HG03139 (cell line): ENCODE measurements at regions not wholly inside any gene's neighbourhood (a gene's known extent, or its start where the extent isn't known, plus 50 kb on each side); places are given as distances from the start of the nearest gene placed in this dataset.

Source experiments
- ATAC-seq: cut with Tn5 transposase; IDR thresholded peaks from one replicate; pipeline ENCODE4 v1.9.1; 2021; ENCODE audit not compliant: unreplicated experiment

DNA sequence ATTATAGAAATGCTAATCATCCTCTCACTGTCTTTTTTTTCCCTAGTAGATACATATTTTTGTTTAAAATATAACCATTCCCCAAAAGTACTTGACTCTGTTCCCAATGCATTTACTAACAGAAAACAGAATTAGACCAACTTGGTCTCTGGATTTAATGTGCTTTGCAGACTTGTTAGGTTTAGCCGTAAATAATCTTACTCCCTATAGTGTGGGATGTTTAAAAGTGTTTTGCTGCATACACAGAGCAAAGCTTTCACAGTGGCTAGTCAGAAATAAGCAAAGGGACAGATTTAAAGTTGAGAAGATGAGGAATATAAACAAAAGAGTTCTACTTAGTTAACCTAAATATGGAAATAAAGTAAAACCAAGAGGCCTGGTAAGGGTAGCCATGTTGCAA is 527.5 kb downstream of the HDGFL1 start:
- ATAC-seq = no peak

DNA sequence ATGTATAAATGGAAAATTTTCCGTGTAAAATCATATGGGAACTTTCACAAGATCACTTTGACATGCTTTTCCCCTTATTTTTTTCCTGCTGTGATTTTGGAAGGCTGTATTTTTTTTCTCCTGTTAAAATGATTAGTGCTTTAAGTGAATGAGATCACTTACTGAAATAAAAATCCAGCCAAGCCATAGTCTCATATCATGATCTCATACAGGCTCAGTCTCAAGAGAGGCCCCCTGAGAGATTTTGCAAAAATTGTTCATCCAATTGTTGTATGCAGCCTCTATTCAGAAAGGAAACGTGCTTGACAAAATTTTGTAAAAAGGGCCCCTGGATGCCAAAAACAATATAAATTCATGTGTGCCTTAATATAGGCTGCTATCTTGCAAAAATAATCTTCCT is 528.2 kb downstream of the HDGFL1 start:
- ATAC-seq = no peak

DNA sequence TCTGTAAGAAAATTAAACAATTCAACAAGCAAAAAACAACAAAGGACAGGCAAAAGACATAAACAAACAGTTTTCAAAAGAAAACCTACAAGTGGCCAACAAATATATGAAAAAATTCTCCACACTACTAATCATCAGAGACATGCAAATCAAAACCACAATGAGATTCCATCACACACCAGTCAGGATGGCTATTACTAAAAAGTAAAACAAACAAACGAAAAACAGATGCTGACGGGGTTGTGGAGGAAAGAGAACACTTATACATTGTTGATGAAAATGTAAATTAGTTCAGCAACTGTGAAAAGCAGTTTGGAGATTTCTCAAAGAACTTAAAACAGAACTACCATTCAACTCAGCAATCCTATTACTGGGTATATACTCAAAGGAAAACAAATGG is 537.6 kb downstream of the HDGFL1 start:
- ATAC-seq = no peak

DNA sequence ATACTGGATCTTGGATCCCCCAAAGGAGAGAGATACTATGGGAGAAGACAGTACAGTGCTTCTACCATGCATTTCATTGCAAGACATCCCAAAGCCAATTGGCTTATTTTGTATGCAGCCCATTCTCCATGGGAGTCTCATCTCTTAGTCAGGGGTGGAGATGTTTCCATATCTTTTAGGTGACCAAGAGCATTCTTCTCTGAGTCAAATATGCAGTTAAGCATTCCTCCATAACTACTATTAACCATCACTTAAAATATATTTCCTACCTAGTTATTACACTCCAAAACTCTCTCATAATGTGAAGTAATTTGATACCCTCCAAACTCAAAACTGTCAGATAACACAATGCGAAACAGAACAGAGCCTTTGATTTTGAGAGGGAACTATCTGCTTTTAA is 542.6 kb downstream of the HDGFL1 start:
- no peak for ATAC-seq

DNA sequence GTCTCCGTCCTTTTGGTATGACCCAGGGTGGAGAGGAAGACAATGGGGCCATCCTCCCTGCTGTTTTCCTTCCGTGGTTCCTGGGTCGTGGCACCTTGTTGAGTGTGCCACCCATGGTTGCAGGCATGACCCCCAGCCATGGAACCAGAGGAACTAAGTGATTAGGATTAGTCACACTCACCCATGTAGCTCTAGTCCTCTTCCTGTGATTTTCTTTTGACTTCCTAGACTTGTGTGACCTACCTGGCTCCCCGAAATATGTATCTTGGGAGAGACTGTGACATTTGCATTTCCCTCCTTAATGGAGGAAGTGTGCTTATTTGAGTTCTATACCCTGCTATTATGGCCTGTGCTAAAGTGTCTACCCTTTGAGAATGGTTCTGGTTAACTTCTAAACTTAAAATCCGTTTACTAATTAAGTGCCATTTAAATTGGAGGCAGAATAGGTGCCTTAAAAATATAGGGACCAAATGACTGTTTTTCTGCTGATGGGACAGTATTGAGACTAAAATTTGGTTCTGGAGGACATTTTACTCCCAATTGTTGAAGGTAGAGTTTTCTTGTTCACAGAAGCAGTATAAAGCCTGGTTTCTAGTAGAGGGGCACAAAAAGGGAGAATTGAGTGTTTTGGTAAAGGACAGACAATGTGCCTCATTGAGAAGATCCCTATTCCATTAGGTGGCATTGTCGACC is 545.6 kb downstream of the HDGFL1 start:
- ATAC-seq = no peak

DNA sequence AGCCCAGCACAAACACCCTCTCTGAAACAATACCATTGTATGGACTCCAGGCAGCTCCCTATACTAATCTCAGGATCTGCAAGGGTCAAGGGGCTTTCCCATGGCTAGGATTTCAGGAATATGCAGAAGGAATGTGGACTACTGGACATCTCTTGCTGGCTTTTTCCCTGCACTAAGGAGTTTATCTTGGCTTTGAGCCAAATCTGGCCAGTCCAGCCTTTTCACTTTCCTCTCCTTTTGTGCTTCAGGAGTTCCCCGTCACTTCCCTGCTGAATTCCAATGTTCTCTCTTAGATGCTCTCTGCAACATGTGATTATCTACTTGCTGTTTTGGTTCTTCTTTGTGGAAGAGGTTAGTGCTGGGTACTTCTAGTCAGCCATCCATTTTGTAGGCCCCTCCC is 568.2 kb downstream of the HDGFL1 start:
- no peak for ATAC-seq

DNA sequence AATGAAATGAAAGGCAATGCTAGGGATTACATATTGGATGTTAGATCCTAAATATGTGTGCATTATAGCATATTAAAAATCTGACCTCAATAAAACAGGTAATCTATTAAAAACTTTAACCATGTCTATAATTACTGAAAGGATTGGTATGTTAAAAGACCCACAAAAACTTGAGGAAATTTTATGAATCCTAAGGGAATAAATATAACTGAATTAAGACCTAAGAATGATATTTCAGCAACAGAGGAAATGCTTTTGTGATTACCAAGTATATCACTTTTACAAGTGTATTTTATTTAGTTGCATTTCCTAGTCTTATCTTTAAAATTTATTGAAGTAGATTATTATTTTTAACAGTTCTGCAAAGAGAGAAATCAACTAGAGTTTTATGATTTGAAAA is 571.5 kb downstream of the HDGFL1 start:
- ATAC-seq = no peak

DNA sequence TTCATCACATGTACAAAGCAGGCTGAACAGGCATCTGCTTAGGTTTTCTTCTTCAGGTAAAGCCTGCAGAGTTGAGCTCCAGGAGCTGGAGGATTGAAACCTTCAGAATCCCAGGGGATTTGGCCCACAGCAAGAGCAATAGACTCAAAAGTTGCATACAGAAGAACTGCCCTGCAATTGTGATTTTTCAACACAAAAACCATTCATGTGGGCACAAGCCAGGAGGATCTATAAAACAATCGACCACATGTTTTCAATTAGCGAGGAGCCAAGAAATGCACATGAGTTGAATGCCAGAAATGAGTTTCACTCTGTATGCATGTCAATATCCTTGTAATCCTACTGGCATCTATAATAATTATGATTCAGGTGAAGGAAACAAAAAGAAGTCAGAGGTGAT is 576.4 kb downstream of the HDGFL1 start:
- ATAC-seq = no peak

DNA sequence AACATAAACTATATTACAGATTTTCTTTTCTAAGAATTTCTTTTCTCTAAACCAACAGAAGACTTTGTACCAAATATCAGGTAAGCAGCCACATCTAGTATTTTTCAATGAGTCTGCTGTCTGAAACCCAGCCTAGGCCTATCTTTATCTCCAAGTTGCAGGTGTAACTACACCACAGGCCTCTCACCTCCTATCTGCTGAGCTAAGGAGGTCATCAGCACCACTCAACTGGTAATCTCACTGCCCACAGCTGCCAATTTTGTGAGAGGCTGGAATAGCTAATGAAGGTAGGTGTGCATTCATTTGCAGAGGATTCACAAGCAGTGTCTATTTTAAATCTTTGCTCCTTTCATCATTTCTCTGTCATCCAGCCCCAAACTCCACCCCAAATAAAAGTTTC is 584.8 kb downstream of the HDGFL1 start:
- ATAC-seq = no peak

DNA sequence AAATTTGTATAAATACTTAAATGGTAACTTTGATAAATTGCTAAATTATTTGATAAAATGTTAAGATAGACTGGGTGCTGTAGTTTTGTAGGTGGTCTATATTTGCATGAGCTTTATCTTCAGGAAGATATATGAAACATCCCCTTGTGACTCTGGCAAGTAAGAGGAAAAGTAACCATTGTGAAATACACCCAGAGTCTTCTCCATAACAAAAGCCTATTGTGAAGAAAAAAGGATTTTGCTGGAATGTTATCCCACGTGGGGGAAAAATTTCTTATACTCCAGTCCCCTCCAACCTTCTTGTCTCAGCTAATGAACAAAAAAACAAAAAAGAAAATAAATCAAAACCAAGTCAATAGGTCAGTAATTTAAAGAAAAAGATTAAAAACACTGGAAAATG is 600.7 kb downstream of the HDGFL1 start:
- ATAC-seq = no peak

DNA sequence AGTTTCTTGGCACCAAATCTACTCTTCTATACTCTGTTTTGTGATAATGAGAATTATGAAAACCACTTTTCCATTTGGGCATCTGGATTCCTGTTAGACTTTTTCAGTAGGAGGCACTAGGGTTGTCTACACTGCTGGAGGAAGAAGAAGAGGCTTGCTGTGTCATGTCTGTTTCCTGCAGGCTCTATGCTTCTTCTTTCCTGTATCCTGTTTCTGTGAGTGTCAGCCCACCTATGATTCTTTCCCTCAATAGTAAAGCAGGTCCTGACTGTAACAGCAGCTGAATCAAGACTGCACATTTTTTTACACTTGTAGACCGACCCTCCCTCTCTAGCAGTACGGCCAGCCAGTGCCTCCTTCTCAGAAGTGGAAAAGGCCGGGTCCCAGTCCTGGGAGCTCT is 603.9 kb downstream of the HDGFL1 start:
- no peak for ATAC-seq

DNA sequence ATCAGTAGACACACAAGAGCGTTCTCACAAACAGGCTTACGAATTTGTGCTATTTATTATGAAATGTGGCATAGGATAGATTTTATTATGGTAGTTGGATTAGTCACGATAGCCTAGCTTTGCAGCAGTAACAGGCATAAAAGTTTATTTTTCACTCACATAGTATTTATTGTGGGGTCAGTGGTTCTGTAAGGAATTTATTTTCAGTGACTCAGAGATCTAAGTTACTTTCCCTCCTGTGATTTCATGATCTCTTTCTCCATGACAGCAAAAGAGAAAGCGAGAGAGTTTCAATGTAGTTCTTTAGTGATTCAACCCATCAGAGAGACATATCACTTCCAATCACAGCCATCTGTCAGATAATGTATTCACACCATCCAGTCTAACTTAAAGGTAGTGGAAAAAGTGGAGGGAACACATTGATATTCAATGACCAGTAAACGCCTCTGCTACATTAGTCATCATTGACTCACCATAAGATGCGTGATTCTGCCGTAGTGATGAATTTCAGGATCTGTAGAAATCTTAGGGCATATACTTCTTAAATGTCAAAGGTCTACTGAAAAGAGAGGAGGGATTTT is 605.5 kb downstream of the HDGFL1 start:
- no peak for ATAC-seq

DNA sequence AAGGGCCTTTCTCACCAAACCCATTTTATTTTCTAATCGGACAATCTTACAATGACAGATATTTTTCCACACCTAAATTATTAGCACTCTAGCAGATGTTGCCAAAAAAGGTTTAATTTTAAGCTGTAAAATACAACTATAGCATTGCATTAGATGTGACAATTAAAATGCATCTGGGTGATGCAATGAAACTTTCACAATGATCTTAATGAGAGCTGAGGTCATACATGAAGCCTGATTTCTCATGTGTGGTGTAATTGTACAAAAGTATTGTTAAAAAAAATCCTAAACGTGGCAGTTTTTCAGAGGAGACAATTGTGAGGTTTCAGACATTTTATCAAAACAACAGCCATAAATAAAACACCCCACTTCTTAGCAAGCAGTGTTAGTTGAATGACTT is 606.0 kb downstream of the HDGFL1 start:
- ATAC-seq = no peak

DNA sequence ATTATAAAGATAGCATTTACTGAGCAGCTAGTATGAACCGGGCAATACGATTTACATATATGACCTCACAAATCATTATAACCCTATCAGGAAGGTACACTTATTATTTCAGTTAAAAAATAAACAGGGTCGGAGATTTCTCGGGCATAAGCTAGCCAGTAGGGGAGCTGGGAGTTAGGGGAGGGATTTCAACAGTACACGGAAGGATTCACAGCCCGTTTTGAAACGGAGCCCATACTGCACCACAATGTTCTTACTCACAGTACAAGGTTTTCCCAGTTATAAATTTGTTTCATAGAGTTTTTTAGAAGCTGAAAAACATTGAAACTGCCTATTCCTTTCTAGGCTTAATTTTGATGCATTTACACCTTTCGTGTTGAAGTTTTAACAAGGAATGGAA is 607.1 kb downstream of the HDGFL1 start:
- ATAC-seq = no peak

DNA sequence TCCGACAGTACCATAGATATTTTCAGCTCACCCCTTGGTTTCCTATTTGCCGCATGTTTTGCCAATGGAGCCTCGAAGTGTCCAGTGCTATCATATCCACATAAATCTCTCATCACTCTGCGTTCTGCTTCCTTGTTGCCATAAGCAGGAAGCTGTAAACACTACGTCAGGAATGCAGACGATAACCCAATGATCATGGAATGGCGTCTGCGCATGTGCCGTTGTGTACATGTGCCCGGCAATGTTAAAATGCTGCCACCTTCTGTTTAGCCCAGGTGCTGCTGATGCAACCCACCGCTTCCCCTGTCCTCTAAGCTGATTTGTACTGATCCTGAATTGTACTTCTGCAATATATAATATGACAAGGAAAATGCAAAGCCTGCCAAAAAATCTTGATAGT is 607.5 kb downstream of the HDGFL1 start:
- ATAC-seq = no peak

DNA sequence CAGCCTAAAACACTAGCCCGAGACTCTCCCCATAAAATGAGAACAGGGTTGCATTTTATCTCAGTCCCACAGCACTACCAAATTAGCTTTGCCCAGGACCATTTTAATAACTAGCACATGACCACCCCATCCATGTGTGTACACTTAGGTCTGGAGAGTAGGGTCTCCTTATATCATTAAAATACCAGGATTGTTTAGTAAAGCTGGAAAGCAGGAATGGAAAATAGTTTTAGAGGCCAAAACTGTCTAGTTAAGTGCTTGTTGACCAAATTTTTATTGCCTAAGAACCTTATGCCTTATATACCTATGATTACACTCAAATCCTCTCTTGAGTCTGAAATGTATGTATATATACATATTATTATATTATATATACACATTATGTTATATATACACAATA is 608.4 kb downstream of the HDGFL1 start:
- ATAC-seq = no peak

DNA sequence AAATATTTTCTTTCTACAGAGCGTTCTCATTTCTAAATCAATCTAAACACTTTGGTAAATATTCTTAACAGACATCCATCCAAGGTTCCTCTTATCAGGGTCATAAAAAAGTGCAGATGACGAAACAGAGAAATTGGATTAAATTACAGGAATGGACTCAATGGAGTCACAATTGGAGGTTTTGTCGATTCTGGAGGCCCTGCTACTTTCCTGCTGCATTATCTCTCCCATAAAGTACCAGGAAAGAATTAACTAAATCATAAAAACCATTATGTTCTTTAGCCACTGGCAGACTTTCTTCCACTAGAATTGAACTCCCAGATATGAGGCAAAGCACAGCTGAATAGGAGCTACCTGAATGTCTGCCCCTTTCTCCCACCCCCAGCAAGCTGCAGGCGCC is 610.6 kb downstream of the HDGFL1 start:
- ATAC-seq = no peak

DNA sequence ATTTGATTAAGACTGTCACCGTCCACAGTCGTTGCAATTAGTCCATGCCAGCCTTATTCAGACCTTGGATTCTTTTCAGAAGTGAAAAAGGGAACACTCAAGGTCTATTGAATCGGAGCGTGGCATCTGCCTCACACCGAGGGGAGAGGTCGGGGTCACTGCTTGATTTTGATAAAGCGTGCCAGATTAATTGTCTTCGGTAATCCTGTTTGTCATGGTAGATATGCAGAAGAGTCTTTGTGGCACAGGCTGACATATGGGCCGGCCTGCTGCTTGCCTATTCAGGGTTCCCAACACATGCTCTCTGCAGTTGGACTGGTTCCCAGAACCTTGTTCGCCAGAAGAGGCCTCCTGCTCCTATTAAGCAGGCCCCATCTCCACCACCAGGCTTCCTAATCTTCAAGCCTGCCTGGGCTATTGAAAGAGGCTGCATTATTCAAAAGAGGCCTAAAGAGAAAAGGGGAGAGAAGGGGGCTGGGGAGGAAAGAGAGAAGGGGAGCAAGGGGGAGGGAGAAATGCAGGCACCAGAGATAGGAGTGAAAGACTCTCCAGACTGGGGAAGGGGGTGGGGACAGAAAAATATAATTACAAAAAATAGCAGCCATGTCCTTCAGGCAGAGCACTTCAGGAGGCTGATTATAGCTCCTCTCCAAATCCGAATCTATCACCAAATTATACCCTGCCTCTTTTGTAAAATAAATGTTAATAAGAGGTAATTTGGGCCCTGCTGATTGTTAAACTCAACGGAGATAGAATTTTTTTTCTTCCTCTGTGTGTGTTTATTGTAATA is 611.3 kb downstream of the HDGFL1 start:
- ATAC-seq = no peak

DNA sequence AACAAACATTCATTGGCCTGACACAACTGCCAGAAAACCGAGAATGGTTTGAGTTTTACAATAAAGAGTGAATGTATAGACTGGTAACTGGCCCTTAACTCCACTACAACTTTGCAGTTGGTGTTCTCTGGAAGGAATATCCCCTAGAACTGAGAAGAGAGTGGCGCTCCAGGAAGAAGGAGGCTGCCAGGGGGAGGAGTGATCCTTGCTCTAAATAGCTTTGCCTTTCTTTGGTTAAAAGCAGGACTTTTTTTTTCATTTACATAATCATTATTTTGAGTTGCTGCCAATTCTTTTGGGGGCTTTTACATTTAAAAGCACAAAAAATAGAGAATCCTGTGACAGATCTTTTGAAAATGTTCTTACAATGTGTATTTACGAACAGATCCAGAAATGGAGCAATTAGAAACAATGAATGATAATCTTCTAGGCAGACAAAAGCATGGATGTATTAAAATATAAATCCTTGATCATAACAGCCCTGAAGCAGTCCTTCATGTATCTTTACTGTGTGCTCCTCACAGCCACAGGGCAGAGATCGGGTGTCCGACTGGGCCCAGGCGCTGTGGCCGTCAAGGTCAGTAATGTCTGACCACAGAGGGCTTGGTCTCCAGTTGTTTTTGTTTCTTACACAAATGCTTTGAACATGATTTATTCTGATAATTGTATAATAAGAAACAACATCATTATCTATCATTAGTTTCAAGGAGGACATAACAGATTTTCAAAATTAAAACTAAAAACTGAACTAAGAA is 612.2 kb downstream of the HDGFL1 start:
- ATAC-seq = no peak

DNA sequence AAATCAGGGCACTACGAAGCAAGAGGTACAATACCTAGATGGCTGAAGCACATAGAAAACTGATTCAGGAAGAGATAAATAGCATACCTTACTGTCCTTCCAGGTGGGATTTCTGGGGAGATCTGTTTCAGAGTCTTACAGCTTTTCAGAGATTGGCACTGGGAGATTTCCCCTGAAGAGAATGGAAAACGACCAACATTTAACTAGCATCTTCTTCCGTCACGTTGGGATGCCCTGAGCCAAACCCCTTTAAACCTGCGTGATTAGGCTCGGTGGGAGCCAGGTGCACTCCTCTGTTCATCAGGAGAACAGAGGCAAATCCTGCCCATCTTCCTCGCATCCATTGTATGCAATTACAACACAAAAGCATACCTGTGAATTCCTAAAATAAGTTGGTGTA is 614.5 kb downstream of the HDGFL1 start:
- no peak for ATAC-seq

DNA sequence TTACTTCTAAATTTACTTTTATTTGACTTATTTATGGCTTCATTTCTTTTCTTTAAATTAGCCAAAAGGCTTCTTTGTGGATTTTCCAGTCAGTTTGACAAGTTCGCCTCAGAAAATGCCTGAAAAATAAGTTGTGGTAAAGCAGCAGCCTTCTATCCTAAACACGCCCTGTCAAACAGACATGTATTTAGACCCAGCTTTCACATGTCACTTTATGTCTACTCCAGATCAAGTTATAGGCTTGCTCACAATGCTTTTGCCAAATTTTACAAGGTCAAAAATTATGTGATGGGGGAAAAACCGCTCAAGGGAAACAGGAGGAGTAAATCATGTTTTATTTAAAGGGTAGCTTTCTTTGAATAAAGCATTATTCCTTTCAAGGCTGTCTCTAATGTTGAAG is 615.0 kb downstream of the HDGFL1 start:
- ATAC-seq = no peak

DNA sequence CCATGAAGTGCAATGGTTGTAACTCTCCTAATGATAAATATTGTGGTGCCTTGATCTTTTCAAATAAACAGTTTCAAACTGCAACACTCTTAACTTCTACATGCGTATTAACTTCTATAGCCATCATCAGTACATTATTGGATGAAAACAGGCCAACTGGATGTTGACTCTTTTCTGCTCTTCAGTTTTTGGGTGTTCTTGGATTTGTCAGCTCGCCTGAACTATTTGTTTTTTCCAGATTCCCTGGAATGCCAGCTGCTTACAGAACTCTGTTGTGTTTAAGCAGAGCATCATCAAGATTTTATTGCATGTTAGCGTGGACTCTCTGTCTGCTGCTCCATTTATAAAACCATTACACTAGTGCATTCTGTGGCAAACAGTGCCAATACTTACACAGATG is 626.1 kb downstream of the HDGFL1 start:
- no peak for ATAC-seq
